Testis (tissue), 2 donors: ENCODE measurements at regions not wholly inside any gene's neighbourhood (a gene's known extent, or its start where the extent isn't known, plus 50 kb on each side); places are given as distances from the start of the nearest gene placed in this dataset.

Experiments
- DNase-seq: peaks from one replicate; pipeline ENCODE4 v3.0.0-alpha.2; 2019
- H3K27ac ChIP-seq, 2 donors: fragments of 200-600 bp; sonication (generic); one replicate each; pipeline ENCODE4 v1.5.1; 2019
- H3K27me3 ChIP-seq: fragments of 200-600 bp; sonication (generic); one replicate; pipeline ENCODE4 v1.5.1; 2019
- H3K36me3 ChIP-seq: fragments of 200-600 bp; sonication (generic); one replicate; pipeline ENCODE4 v1.5.1; 2017; ENCODE audit warnings: low read depth; ENCODE audit errors: missing control alignments
- H3K4me1 ChIP-seq: fragments of 200-600 bp; sonication (generic); one replicate; pipeline ENCODE4 v1.5.1; 2019
- H3K4me3 ChIP-seq, 2 donors: fragments of 200-600 bp; sonication (generic); one replicate each; pipeline ENCODE4 v1.5.1; 2017 to 2019
- H3K9me3 ChIP-seq: fragments of 200-600 bp; sonication (generic); one replicate; pipeline ENCODE4 v1.5.1; 2017
- POLR2A ChIP-seq: fragments of 450-650 bp; IDR thresholded peaks from one replicate; pipeline ENCODE4 v1.6.1; 2017; ENCODE audit warnings: antibody characterized with exemption, mild to moderate bottlenecking, moderate library complexity
- WGBS, 2 donors: methylation state at CpG; one replicate each; pipeline ENCODE4 v1.1.5; 2018; 5-methylcytosine and 5-hydroxymethylcytosine counted together
- intact Hi-C: fragments of 100-400 bp; cut with DNase I; formaldehyde crosslinking; loops from one replicate; pipeline ENCODE4 v1.15.1; 2023; ENCODE audit warnings: low total_unique reads
- TF ChIP-seq, protein P1 (sequence below), 3 experiments: fragments of 450-650 bp in 2 of 3; fragments of 200-600 bp in 1 of 3; sonication (generic) in 1 of 3; IDR thresholded peaks; one replicate each; pipeline ENCODE4 v1.5.1; 2016 to 2019; ENCODE audit warnings: antibody characterized with exemption in 3 of 3, mild to moderate bottlenecking in 2 of 3, moderate library complexity in 1 of 3

DNA sequence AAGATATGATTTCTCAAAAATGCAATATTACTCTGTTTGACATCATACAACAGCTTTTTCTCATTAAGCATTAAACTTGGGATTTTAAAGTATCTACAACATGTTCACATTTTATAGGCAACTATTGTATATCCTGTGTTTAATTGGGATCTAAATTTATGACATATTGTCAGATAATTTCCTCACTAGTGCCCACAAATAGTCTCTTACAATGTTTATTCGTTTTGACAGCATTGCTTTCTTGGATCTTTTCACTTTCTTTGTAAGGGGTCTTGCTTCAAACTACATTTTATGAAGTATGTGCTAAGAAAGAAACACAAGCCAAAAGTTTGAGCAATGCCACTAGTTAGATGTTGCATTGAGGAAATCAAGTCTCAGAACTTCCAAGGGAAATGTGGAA lies 285.1 kb downstream of the TMEM167A start:
- no peaks in the 10 kb centered on the region for H3K36me3 ChIP-seq
- no peaks in the 10 kb centered on the region for H3K27me3 ChIP-seq
- no peaks in the 10 kb centered on the region for H3K4me1 ChIP-seq
- no peak overlapping the region for H3K27ac ChIP-seq
- H3K4me3 ChIP-seq: no peak overlapping the region
- DNase-seq: no peak
- intact Hi-C loops: no loop called here
- H3K9me3 ChIP-seq: no peaks in the 10 kb centered on the region
- WGBS, 2 donors: 46 to 69% methylated on average over 1 of the region's 1 CpG
- TF ChIP-seq POLR2A: no peak
- TF ChIP-seq, protein P1, sequence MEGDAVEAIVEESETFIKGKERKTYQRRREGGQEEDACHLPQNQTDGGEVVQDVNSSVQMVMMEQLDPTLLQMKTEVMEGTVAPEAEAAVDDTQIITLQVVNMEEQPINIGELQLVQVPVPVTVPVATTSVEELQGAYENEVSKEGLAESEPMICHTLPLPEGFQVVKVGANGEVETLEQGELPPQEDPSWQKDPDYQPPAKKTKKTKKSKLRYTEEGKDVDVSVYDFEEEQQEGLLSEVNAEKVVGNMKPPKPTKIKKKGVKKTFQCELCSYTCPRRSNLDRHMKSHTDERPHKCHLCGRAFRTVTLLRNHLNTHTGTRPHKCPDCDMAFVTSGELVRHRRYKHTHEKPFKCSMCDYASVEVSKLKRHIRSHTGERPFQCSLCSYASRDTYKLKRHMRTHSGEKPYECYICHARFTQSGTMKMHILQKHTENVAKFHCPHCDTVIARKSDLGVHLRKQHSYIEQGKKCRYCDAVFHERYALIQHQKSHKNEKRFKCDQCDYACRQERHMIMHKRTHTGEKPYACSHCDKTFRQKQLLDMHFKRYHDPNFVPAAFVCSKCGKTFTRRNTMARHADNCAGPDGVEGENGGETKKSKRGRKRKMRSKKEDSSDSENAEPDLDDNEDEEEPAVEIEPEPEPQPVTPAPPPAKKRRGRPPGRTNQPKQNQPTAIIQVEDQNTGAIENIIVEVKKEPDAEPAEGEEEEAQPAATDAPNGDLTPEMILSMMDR (IDR thresholded peaks at IDR 0.05): no peak

DNA sequence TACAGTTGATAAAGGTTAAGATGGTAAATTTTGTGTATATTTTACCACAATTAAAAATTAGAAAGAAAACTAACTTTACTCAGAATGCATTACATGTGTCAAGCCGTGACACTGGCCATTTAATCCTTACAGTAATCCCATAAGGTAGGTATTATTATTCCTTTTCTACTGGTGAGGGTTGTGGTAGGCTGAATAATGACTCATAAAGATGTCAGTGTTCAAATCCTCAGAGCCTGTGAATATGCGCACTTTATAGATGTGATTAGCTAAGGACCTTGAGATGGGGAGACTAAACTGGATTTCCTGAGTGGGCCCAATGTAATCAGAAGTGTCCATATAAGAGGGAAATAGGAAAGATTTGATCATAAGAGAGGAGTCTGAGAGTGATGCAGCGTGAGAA lies 288.1 kb downstream of the TMEM167A start:
- TF ChIP-seq POLR2A: no peak
- TF ChIP-seq, protein P1 (IDR thresholded peaks at IDR 0.05): no peak
- Histone ChIP-seq H3K4me1 (no peaks in the 10 kb centered on the region), H3K4me3 (no peak overlapping the region), H3K9me3 (no peaks in the 10 kb centered on the region), H3K27ac (no peak overlapping the region), H3K27me3 (no peaks in the 10 kb centered on the region), H3K36me3 (no peaks in the 10 kb centered on the region)
- DNase-seq: no peak
- intact Hi-C loops: no loop called here
- 96 to 97% methylated on average over 3 of the region's 3 CpGs for WGBS, 2 donors

DNA sequence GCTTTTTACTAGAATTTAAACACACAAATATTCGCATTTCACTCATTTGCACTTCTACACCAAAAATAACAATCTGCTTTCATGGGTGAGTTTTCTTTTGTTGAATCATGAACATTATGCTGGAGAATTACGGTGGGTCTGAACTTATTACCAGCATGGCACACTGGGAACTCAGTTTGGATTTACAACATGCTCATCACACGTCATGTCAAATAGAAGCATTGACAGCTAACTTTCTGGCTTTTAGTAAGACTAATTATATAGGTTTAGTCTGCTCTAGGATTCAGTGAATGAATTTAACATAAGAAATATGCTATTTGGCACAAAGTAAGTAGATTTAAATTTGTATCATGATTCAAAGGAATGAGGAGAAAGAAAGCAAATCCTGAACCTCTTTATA lies 290.4 kb downstream of the TMEM167A start:
- Histone ChIP-seq H3K9me3 (no peaks in the 10 kb centered on the region), H3K4me1 (no peaks in the 10 kb centered on the region), H3K27ac (no peak overlapping the region), H3K4me3 (no peak overlapping the region), H3K27me3 (no peaks in the 10 kb centered on the region), H3K36me3 (no peaks in the 10 kb centered on the region)
- intact Hi-C loops: no loop called here
- 92 to 93% methylated on average over 3 of the region's 3 CpGs for WGBS, 2 donors
- no peak for TF ChIP-seq POLR2A
- TF ChIP-seq, protein P1 (IDR thresholded peaks at IDR 0.05): no peak
- no peak for DNase-seq

DNA sequence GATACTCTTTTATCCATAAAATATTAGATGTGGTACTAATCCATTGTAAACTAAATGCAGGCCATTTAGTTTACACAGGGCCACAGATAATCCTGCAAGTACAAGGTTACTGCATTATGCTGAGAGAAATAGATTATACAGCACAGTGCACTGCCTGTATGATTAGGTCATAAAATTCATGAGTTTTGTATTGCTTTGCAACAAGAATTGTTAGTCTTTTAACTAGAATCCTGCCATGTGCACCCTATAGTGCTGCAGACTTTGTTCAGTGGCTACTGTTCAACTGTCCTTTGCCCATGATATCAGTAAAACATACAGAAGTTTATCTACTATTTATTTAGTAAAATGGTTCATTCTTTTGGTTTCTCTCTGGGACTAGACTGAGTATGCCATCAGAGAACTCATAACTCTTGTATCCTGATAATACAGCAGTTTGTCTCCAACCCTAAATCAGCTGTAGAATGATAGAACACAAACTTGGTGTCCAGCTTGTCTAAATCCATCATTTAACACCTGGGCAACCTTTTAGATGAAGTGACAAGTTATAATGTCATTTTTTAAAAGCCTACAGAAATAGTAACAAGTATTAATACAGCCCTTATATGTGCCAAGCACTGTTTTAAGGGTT lies 291.2 kb downstream of the TMEM167A start:
- no peak overlapping the region for H3K27ac ChIP-seq
- H3K9me3 ChIP-seq: no peaks in the 10 kb centered on the region
- no peaks in the 10 kb centered on the region for H3K4me1 ChIP-seq
- no peak for TF ChIP-seq POLR2A
- TF ChIP-seq, protein P1 (IDR thresholded peaks at IDR 0.05): no peak
- H3K4me3 ChIP-seq: no peak overlapping the region
- intact Hi-C loops: no loop called here
- H3K27me3 ChIP-seq: no peaks in the 10 kb centered on the region
- no peak for DNase-seq
- no peaks in the 10 kb centered on the region for H3K36me3 ChIP-seq

DNA sequence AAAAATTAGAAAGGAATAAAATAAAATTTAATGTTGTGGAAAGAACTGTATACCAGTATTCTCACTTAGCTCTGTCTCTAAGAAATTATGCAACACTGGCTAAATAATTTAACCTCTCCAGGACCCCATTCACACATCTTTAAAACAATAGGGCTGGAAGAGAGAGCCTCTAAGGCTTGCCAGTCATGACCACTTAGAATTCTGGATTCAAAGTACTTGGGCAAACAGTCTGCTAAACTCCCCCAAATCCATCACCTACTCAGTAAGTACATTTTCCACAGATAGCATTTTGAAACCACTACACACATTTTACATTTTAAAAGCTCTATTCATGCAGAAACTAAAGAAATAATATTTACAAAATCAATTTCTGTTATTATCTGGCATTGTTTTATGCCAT lies 291.7 kb downstream of the TMEM167A start:
- intact Hi-C loops: no loop called here
- TF ChIP-seq, protein P1 (IDR thresholded peaks at IDR 0.05): no peak
- no peak for TF ChIP-seq POLR2A
- no peak overlapping the region for H3K4me3 ChIP-seq
- no peaks in the 10 kb centered on the region for H3K9me3 ChIP-seq
- DNase-seq: no peak
- no peaks in the 10 kb centered on the region for H3K4me1 ChIP-seq
- H3K27me3 ChIP-seq: no peaks in the 10 kb centered on the region
- no peaks in the 10 kb centered on the region for H3K36me3 ChIP-seq
- no peak overlapping the region for H3K27ac ChIP-seq
